Stomach (tissue), 4 donors: ENCODE measurements at regions not wholly inside any gene's neighbourhood (a gene's known extent, or its start where the extent isn't known, plus 50 kb on each side); places are given as distances from the start of the nearest gene placed in this dataset.
"Not testable (repeated sequence)": the region's sequence is repeated elsewhere in the genome, so short reads cannot be mapped to it uniquely, and the experiment has no call there.

Experiments
- CTCF ChIP-seq, 7 experiments: fragments of 450-650 bp in 4 of 7; fragments of 200-600 bp in 3 of 7; sonication (generic) in 3 of 7; IDR thresholded peaks; one replicate each; pipeline ENCODE4 v1.5.1; 2016 to 2019; ENCODE audit warnings: antibody characterized with exemption in 7 of 7, control low read depth in 2 of 7, mild to moderate bottlenecking in 1 of 7
- EP300 ChIP-seq: sonication (generic); formaldehyde crosslinking; IDR thresholded peaks from one replicate; pipeline ENCODE4 v1.6.1; 2017; ENCODE audit warnings: antibody characterized with exemption

- TF ChIP-seq EP300; CTCF (IDR thresholded peaks at IDR 0.05): not testable (repeated sequence)
These were observed 187.4 kb downstream of the FAM72C start for GRCh38 chr1:143784239-143784882.
